WTC11 (cell line): ENCODE measurements at regions not wholly inside any gene's neighbourhood (a gene's known extent, or its start where the extent isn't known, plus 50 kb on each side); places are given as distances from the start of the nearest gene placed in this dataset.

Experiments used
- ATAC-seq: fragments of 200-7000 bp; cut with Tn5 transposase; 2 replicates; pipeline ENCODE4 v1.10.0; 2021; ENCODE audit warnings: mild to moderate bottlenecking, moderate library complexity
- CTCF ChIA-PET: fragments of 300-600 bp; sonication (Branson Sonifier 250); formaldehyde crosslinking; loops from one replicate; lab custom pipeline; 2021; ENCODE audit warnings: antibody characterized with exemption; lab: Charles Lee
- POLR2A ChIA-PET: fragments of 350-600 bp; sonication (Branson Sonifier 250); formaldehyde crosslinking; loops from one replicate; lab custom pipeline; 2021; ENCODE audit warnings: antibody characterized with exemption; lab: Charles Lee
- DNase-seq: peaks from one replicate; pipeline ENCODE4 v3.0.0; 2021; ENCODE audit warnings: low spot score
- H3K27ac Mint-ChIP-seq: 2 replicates; pipeline ENCODE4 v1.8.0; 2021; ENCODE audit warnings: mixed read lengths
- H3K27me3 Mint-ChIP-seq: 2 replicates; pipeline ENCODE4 v1.8.0; 2021; ENCODE audit warnings: low read depth, mild to moderate bottlenecking, moderate library complexity, mixed read lengths
- H3K36me3 Mint-ChIP-seq: 2 replicates; pipeline ENCODE4 v1.8.0; 2021; ENCODE audit warnings: mixed read lengths
- H3K4me1 Mint-ChIP-seq: 2 replicates; pipeline ENCODE4 v1.8.0; 2022; ENCODE audit warnings: mixed read lengths
- H3K4me3 Mint-ChIP-seq: 2 replicates; pipeline ENCODE4 v1.8.0; 2021; ENCODE audit warnings: mild to moderate bottlenecking, moderate library complexity, mixed read lengths
- H3K9me3 Mint-ChIP-seq: 2 replicates; pipeline ENCODE4 v1.8.0; 2021; ENCODE audit warnings: mixed read lengths
- ARID4B ChIP-seq: sonication (generic); formaldehyde crosslinking; IDR thresholded peaks from 2 replicates; pipeline ENCODE4 v1.8.0; 2023; ENCODE audit warnings: missing genetic modification reagents, mild to moderate bottlenecking, borderline replicate concordance
- ATF1 ChIP-seq: sonication (generic); formaldehyde crosslinking; IDR thresholded peaks from 2 replicates; pipeline ENCODE4 v1.8.1; 2023; ENCODE audit warnings: mild to moderate bottlenecking, moderate library complexity, missing genetic modification reagents
- ATF2 ChIP-seq: sonication (generic); formaldehyde crosslinking; IDR thresholded peaks from 2 replicates; pipeline ENCODE4 v1.8.1; 2022; ENCODE audit warnings: low read depth, missing genetic modification reagents, borderline replicate concordance
- E2F1 ChIP-seq: sonication (generic); formaldehyde crosslinking; IDR thresholded peaks from 2 replicates; pipeline ENCODE4 v1.8.0; 2022; ENCODE audit warnings: mild to moderate bottlenecking, missing genetic modification reagents
- ELF4 ChIP-seq: sonication (generic); formaldehyde crosslinking; IDR thresholded peaks from 2 replicates; pipeline ENCODE4 v1.8.1; 2022; ENCODE audit warnings: low read depth, mild to moderate bottlenecking, moderate library complexity, missing genetic modification reagents
- EMX1 ChIP-seq: fragments of 250-450 bp; sonication (Bioruptor Pico); IDR thresholded peaks from 2 replicates; pipeline ENCODE4 v1.8.0; 2021; ENCODE audit warnings: mild to moderate bottlenecking
- ETV6 ChIP-seq: sonication (generic); formaldehyde crosslinking; IDR thresholded peaks from 2 replicates; pipeline ENCODE4 v1.8.1; 2022; ENCODE audit warnings: mild to moderate bottlenecking, missing genetic modification reagents
- FOXJ3 ChIP-seq: sonication (generic); formaldehyde crosslinking; IDR thresholded peaks from 2 replicates; pipeline ENCODE4 v1.9.0; 2021; ENCODE audit warnings: missing genetic modification reagents, mild to moderate bottlenecking, borderline replicate concordance
- FOXP1 ChIP-seq: sonication (generic); formaldehyde crosslinking; IDR thresholded peaks from 2 replicates; pipeline ENCODE4 v1.8.0; 2022; ENCODE audit warnings: missing genetic modification reagents, mild to moderate bottlenecking, moderate library complexity, borderline replicate concordance
- FOXP4 ChIP-seq: sonication (generic); formaldehyde crosslinking; IDR thresholded peaks from 2 replicates; pipeline ENCODE4 v1.8.0; 2022; ENCODE audit warnings: mild to moderate bottlenecking, missing genetic modification reagents
- GABPB1 ChIP-seq: sonication (generic); formaldehyde crosslinking; IDR thresholded peaks from 2 replicates; pipeline ENCODE4 v1.8.1; 2023; ENCODE audit warnings: mild to moderate bottlenecking, missing genetic modification reagents
- HMGA2 ChIP-seq: fragments of 250-450 bp; sonication (Bioruptor Pico); IDR thresholded peaks from 2 replicates; pipeline ENCODE4 v1.4.0; 2021; ENCODE audit warnings: mild to moderate bottlenecking, moderate library complexity
- MLX ChIP-seq: sonication (generic); formaldehyde crosslinking; IDR thresholded peaks from 2 replicates; pipeline ENCODE4 v1.8.1; 2023; ENCODE audit warnings: mild to moderate bottlenecking, missing genetic modification reagents, moderate library complexity
- MYBL2 ChIP-seq: sonication (generic); formaldehyde crosslinking; IDR thresholded peaks from 2 replicates; pipeline ENCODE4 v1.8.1; 2023; ENCODE audit warnings: mild to moderate bottlenecking, moderate library complexity, missing genetic modification reagents
- RORB ChIP-seq: fragments of 250-450 bp; sonication (Bioruptor Pico); IDR thresholded peaks from 2 replicates; pipeline ENCODE4 v1.9.0; 2021; ENCODE audit warnings: mild to moderate bottlenecking
- SMAD4 ChIP-seq: sonication (generic); formaldehyde crosslinking; IDR thresholded peaks from 2 replicates; pipeline ENCODE4 v1.8.0; 2022; ENCODE audit warnings: mild to moderate bottlenecking, missing genetic modification reagents
- SOX15 ChIP-seq: fragments of 250-450 bp; sonication (Bioruptor Pico); IDR thresholded peaks from 2 replicates; pipeline ENCODE4 v1.9.0; 2021; ENCODE audit warnings: mild to moderate bottlenecking
- ZBTB21 ChIP-seq: sonication (generic); formaldehyde crosslinking; IDR thresholded peaks from 2 replicates; pipeline ENCODE4 v1.8.1; 2023; ENCODE audit warnings: mild to moderate bottlenecking, missing genetic modification reagents, borderline replicate concordance
- ZBTB43 ChIP-seq: sonication (generic); formaldehyde crosslinking; IDR thresholded peaks from 2 replicates; pipeline ENCODE4 v1.8.1; 2023; ENCODE audit warnings: mild to moderate bottlenecking, missing genetic modification reagents
- ZNF232 ChIP-seq: sonication (generic); formaldehyde crosslinking; IDR thresholded peaks from 2 replicates; pipeline ENCODE4 v1.8.0; 2022; ENCODE audit warnings: mild to moderate bottlenecking, missing genetic modification reagents
- ZNF281 ChIP-seq: sonication (generic); formaldehyde crosslinking; IDR thresholded peaks from 2 replicates; pipeline ENCODE4 v1.8.0; 2023; ENCODE audit warnings: mild to moderate bottlenecking, missing genetic modification reagents

GRCh38 chr5:29061381-29061780 lies 2023.0 kb upstream of the CDH9 start (continued):
- TF ChIP-seq ARID4B (CRISPR knock-in tag) = no peak

- 0 out of 2 replicates have a peak, but pooled peaks cover 2% of the 10 kb centered on the region for H3K36me3 Mint-ChIP-seq
- ATAC-seq = no peak
- no peak overlapping the region for H3K27ac Mint-ChIP-seq
- H3K4me3 Mint-ChIP-seq = no peak overlapping the region
- ChIA-PET POLR2A (no interaction called here), CTCF (no interaction called here)
- no peaks in the 10 kb centered on the region for H3K27me3 Mint-ChIP-seq
- no peaks in the 10 kb centered on the region for H3K4me1 Mint-ChIP-seq
- TF ChIP-seq FOXP1 = no peak
- no peak for TF ChIP-seq ZNF281 (CRISPR knock-in tag)
- TF ChIP-seq SMAD4 (CRISPR knock-in tag) = no peak
- TF ChIP-seq HMGA2 (CRISPR knock-in tag) = no peak
- TF ChIP-seq ETV6 (CRISPR knock-in tag) = no peak
- no peak for TF ChIP-seq GABPB1
- no peak for TF ChIP-seq ZBTB21 (CRISPR knock-in tag)
- TF ChIP-seq MYBL2 (CRISPR knock-in tag) = no peak
- TF ChIP-seq RORB (CRISPR knock-in tag) = no peak
- no peak for TF ChIP-seq MLX (CRISPR knock-in tag)
- TF ChIP-seq ELF4 (CRISPR knock-in tag) = no peak
- no peak for TF ChIP-seq ZNF232 (CRISPR knock-in tag)
- no peak for TF ChIP-seq EMX1 (CRISPR knock-in tag)
- no peak for TF ChIP-seq FOXJ3
- TF ChIP-seq SOX15 (CRISPR knock-in tag) = no peak
- no peak for TF ChIP-seq ATF1 (CRISPR knock-in tag)
- TF ChIP-seq FOXP4 (CRISPR knock-in tag) = no peak
- TF ChIP-seq ZBTB43 (CRISPR knock-in tag) = no peak
- TF ChIP-seq ATF2 = no peak
- no peak for TF ChIP-seq E2F1 (CRISPR knock-in tag)
- peaks cover 5% of the 10 kb centered on the region; the same call in 1 of the 2 replicates for H3K9me3 Mint-ChIP-seq
- no peak for DNase-seq
Observed at GRCh38 chr5:29054694-29055093, 2016.3 kb upstream of the CDH9 start.
